ENCODE measurements at regions not wholly inside any gene's neighbourhood (a gene's known extent, or its start where the extent isn't known, plus 50 kb on each side); places are given as distances from the start of the nearest gene placed in this dataset.

GRCh38 chr20:37627060-37627766 lies 66.6 kb upstream of the CTNNBL1 start:
- TF ChIP-seq CTCF (IDR thresholded peaks at IDR 0.05) (no peak), POLR2A (IDR thresholded peaks at IDR 0.05) (no peak)
